ENCODE measurements at regions not wholly inside any gene's neighbourhood (a gene's known extent, or its start where the extent isn't known, plus 50 kb on each side); places are given as distances from the start of the nearest gene placed in this dataset.

- no peak for DNase-seq
- Mint-ChIP-seq H3K4me1 (ENCODE audit: low read depth) (no peaks in the 10 kb centered on the region), H3K36me3 (ENCODE audit: low read depth) (no peaks in the 10 kb centered on the region), H3K9me3 (no peaks in the 10 kb centered on the region), H3K27me3 (ENCODE audit: insufficient read depth) (peaks cover 6% of the 10 kb centered on the region; the same call in 1 of the 2 replicates), H3K27ac (no peak overlapping the region), H3K4me3 (no peak overlapping the region)
- no peak for TF ChIP-seq CTCF (IDR thresholded peaks at IDR 0.05)
Observed at GRCh38 chr7:131210618-131211017, 117.1 kb upstream of the MKLN1 start.

GRCh38 chr7:131211500-131211899 is 116.2 kb upstream of the MKLN1 start:
- Mint-ChIP-seq H3K36me3 (ENCODE audit: low read depth) (no peaks in the 10 kb centered on the region), H3K4me1 (ENCODE audit: low read depth) (no peaks in the 10 kb centered on the region), H3K4me3 (no peak overlapping the region), H3K9me3 (no peaks in the 10 kb centered on the region), H3K27me3 (ENCODE audit: insufficient read depth) (peaks cover 6% of the 10 kb centered on the region; the same call in 1 of the 2 replicates), H3K27ac (no peak overlapping the region)
- no peak for DNase-seq
- no peak for TF ChIP-seq CTCF (IDR thresholded peaks at IDR 0.05)

- no peak for TF ChIP-seq CTCF (IDR thresholded peaks at IDR 0.05)
- Mint-ChIP-seq H3K4me3 (no peak overlapping the region), H3K36me3 (ENCODE audit: low read depth) (no peaks in the 10 kb centered on the region), H3K4me1 (ENCODE audit: low read depth) (no peaks in the 10 kb centered on the region), H3K27ac (no peak overlapping the region), H3K27me3 (ENCODE audit: insufficient read depth) (peaks cover 6% of the 10 kb centered on the region; the same call in 1 of the 2 replicates), H3K9me3 (no peaks in the 10 kb centered on the region)
- DNase-seq, result no peak
Observed at GRCh38 chr7:131212114-131212513, 115.6 kb upstream of the MKLN1 start.

DNA sequence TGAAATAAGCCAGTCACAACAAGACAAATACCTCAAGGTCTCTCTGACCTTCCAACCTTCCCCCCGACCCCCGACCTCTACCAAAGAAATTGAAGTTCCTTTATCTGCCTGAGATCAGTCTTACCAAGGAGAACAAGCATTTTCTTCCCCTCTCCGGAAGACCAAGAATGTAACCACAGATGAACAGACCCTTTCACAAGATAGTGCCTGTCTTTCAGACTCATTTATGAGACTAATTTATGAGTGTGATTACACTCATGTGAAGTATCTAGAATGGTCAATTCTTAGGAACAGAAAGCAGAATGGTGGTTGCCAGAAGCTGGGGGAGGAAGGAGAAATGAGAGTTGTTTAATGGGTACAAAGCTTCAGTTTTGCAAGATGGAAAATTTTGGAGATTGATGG is 108.9 kb upstream of the MKLN1 start:
- Mint-ChIP-seq H3K36me3 (ENCODE audit: low read depth) (no peaks in the 10 kb centered on the region), H3K4me3 (no peak overlapping the region), H3K27ac (no peak overlapping the region), H3K4me1 (ENCODE audit: low read depth) (no peaks in the 10 kb centered on the region), H3K9me3 (no peaks in the 10 kb centered on the region), H3K27me3 (ENCODE audit: insufficient read depth) (peaks cover 1% of the 10 kb centered on the region; the same call in 1 of the 2 replicates)
- DNase-seq, result no peak
- no peak for TF ChIP-seq CTCF (IDR thresholded peaks at IDR 0.05)

DNA sequence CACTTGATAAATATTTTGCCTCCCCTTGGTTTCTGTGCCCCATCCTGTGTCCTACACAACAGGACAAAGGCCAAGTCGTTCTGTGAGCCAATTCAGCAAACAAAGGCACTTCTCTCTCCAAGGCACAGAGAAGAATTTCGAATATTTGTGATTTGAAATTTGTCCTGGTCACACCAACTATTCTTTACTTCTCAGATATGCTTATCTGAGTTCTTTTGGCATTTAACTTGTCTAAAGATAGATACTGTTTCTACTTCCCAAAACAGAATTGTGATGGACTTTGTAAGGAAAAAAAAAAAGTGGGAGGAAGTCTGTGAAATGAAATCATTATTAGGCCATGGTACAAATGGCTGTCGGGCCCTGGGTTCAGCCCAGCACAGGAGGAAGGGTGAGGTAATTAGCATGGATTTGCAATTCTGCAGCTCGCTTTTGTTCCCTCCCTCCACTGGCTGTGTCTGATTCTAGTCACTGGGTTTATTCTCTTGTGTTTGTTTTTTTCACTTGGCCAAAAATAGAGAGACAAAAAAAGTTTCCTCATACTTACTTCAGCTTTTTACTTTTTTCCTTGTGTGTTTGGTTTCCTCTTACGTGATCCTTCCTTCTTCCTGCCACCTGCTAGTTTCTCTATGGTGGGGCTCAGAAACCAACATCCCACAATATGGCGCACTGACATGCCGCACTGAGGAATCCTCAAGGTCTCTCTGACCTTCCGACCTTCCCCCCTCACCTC is 108.2 kb upstream of the MKLN1 start:
- TF ChIP-seq CTCF (IDR thresholded peaks at IDR 0.05), result no peak
- no peaks in the 10 kb centered on the region for H3K36me3 Mint-ChIP-seq (ENCODE audit: low read depth)
- DNase-seq, result no peak
- H3K9me3 Mint-ChIP-seq, result no peaks in the 10 kb centered on the region
- H3K27ac Mint-ChIP-seq, result no peak overlapping the region
- H3K4me3 Mint-ChIP-seq, result no peak overlapping the region
- H3K27me3 Mint-ChIP-seq (ENCODE audit: insufficient read depth), result peaks cover 1% of the 10 kb centered on the region; the same call in 1 of the 2 replicates
- no peaks in the 10 kb centered on the region for H3K4me1 Mint-ChIP-seq (ENCODE audit: low read depth)
